Thyroid gland (tissue), 4 donors: ENCODE measurements at regions not wholly inside any gene's neighbourhood (a gene's known extent, or its start where the extent isn't known, plus 50 kb on each side); places are given as distances from the start of the nearest gene placed in this dataset.
A peak's percentile ranks its signal among the peaks of the same experiment; 100 is the strongest.

ENCODE experiments used
- DNase-seq, 2 donors: peaks; one replicate each; pipeline ENCODE4 v3.0.0-alpha.2; 2019
- H3K27ac ChIP-seq, 3 donors: fragments of 200-600 bp; sonication (generic); 1 replicate in 2 of 3; 2 replicates in 1 of 3; pipeline ENCODE4 v1.5.1; 2016 to 2019; ENCODE audit warnings: mild to moderate bottlenecking in 1 of 3, moderate library complexity in 1 of 3
- H3K27me3 ChIP-seq: fragments of 200-600 bp; sonication (generic); one replicate; pipeline ENCODE4 v1.5.1; 2019
- H3K36me3 ChIP-seq, 2 donors: fragments of 200-600 bp; sonication (generic); one replicate each; pipeline ENCODE4 v1.5.1; 2016 to 2019
- H3K4me1 ChIP-seq, 2 donors: fragments of 200-600 bp; sonication (generic); one replicate each; pipeline ENCODE4 v1.5.1; 2017 to 2019
- H3K4me3 ChIP-seq, 3 donors: fragments of 200-600 bp; sonication (generic); replicated peaks in 1 of 3; 1 replicate in 2 of 3; 2 replicates in 1 of 3; pipeline ENCODE4 v1.5.1; 2016; ENCODE audit warnings: mild to moderate bottlenecking in 1 of 3
- H3K9me3 ChIP-seq: fragments of 200-600 bp; sonication (generic); one replicate; pipeline ENCODE4 v1.5.1; 2017
- POLR2A ChIP-seq, 2 donors: fragments of 450-650 bp; IDR thresholded peaks; one replicate each; pipeline ENCODE4 v1.6.1; 2017; ENCODE audit warnings: antibody characterized with exemption in 2 of 2, mild to moderate bottlenecking in 2 of 2, moderate library complexity in 1 of 2
- WGBS, 2 donors: methylation state at CpG; one replicate each; pipeline ENCODE4 v1.1.5; 2017; 5-methylcytosine and 5-hydroxymethylcytosine counted together
- intact Hi-C: fragments of 100-400 bp; cut with DNase I; formaldehyde crosslinking; loops from one replicate; pipeline ENCODE4 v1.15.1; 2023
- TF ChIP-seq, protein P1 (sequence below), 6 experiments: fragments of 200-600 bp in 3 of 6; fragments of 450-650 bp in 3 of 6; sonication (generic) in 3 of 6; IDR thresholded peaks; one replicate each; pipeline ENCODE4 v1.5.1; 2016 to 2019; ENCODE audit warnings: antibody characterized with exemption in 6 of 6, mild to moderate bottlenecking in 2 of 6, inconsistent platforms in 1 of 6, moderate library complexity in 1 of 6

DNA sequence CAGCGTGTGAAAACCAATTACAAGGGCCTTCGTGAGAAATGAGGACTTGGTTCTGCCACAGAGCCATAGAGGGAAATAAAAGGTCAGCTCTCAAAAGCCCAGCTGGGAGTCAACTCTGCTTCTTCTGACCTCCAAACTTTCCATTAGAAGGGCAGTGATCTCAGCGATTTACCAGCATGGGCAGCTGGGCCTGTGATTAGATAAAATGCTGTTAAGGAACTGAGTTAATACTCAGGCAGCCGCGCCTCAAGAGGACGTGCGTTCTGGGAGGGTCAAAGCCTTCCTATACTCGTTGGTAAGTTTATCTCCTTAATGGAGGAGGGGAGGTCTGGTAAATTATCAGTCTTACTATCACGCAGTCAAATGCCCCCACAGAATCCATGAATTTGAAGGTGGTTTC lies 480.2 kb upstream of the ERCC4 start:
- no peak for TF ChIP-seq POLR2A (IDR thresholded peaks at IDR 0.05)
- TF ChIP-seq, protein P1, sequence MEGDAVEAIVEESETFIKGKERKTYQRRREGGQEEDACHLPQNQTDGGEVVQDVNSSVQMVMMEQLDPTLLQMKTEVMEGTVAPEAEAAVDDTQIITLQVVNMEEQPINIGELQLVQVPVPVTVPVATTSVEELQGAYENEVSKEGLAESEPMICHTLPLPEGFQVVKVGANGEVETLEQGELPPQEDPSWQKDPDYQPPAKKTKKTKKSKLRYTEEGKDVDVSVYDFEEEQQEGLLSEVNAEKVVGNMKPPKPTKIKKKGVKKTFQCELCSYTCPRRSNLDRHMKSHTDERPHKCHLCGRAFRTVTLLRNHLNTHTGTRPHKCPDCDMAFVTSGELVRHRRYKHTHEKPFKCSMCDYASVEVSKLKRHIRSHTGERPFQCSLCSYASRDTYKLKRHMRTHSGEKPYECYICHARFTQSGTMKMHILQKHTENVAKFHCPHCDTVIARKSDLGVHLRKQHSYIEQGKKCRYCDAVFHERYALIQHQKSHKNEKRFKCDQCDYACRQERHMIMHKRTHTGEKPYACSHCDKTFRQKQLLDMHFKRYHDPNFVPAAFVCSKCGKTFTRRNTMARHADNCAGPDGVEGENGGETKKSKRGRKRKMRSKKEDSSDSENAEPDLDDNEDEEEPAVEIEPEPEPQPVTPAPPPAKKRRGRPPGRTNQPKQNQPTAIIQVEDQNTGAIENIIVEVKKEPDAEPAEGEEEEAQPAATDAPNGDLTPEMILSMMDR (IDR thresholded peaks at IDR 0.05), result no peak
- H3K9me3 ChIP-seq, result no peaks in the 10 kb centered on the region
- no peaks in the 10 kb centered on the region for H3K36me3 ChIP-seq
- no peak for DNase-seq
- no peaks in the 10 kb centered on the region for H3K27me3 ChIP-seq
- H3K27ac ChIP-seq, result no peak overlapping the region
- no peaks in the 10 kb centered on the region for H3K4me1 ChIP-seq
- 70% methylated on average over 9 of the region's 9 CpGs for WGBS, 2 donors
- intact Hi-C loops, result no loop called here
- no peak overlapping the region for H3K4me3 ChIP-seq

DNA sequence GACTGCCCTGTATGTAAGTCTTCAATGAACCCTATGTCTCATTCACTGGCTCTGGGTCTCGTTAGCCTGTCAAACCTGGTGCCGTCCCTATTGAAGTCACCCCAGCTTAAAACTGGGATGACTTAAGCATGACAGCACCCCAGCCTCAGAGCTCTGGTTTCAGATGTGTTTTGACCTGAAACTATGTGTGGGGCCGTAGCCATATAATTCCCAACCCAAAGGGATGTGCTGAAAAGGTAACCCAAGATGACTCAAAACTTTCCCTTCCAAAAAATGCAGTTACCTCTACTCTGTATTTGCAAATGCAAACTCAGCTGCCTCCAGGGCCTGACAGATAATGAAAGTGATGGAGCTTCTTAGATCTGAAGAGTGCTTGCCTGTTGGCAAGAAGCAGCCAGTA lies 478.3 kb upstream of the ERCC4 start:
- WGBS, 2 donors, result 74 to 82% methylated on average over 3 of the region's 3 CpGs
- Histone ChIP-seq H3K27ac (no peak overlapping the region), H3K27me3 (no peaks in the 10 kb centered on the region)

DNA sequence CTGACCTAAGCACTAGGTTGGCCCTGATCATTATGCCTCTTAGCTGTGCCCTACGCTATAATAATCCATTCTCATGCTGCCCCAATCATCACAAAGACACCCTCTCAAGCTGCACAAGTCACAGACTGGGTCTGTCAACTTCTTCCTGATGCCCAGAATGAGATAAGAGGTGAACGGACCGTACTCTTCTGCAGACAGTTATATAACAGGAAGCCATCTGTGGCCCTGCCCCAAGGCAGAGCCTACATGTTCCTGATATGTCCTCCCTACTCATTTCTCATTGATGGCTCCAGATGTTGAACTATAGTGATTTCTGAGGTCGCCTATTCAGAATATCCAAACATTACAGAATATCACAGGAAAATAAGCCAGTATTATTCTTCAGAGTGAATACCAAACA lies 471.6 kb upstream of the ERCC4 start:
- Histone ChIP-seq H3K27ac (no peak overlapping the region), H3K9me3 (no peaks in the 10 kb centered on the region), H3K4me3 (no peak overlapping the region), H3K36me3 (no peaks in the 10 kb centered on the region), H3K27me3 (no peaks in the 10 kb centered on the region), H3K4me1 (no peaks in the 10 kb centered on the region)
- 58 to 66% methylated on average over 4 of the region's 4 CpGs for WGBS, 2 donors
- intact Hi-C loops, result no loop called here
- no peak for DNase-seq
- TF ChIP-seq, protein P1 (IDR thresholded peaks at IDR 0.05), result no peak
- TF ChIP-seq POLR2A (IDR thresholded peaks at IDR 0.05), result no peak

More for the DNA sequence above, 478.3 kb upstream of the ERCC4 start:
- TF ChIP-seq POLR2A (IDR thresholded peaks at IDR 0.05), result no peak
- TF ChIP-seq, protein P1 (IDR thresholded peaks at IDR 0.05), result no peak
- Histone ChIP-seq H3K36me3 (no peaks in the 10 kb centered on the region), H3K9me3 (no peaks in the 10 kb centered on the region), H3K4me1 (no peaks in the 10 kb centered on the region), H3K4me3 (no peak overlapping the region)
- intact Hi-C loops, result no loop called here
- DNase-seq, result no peak

DNA sequence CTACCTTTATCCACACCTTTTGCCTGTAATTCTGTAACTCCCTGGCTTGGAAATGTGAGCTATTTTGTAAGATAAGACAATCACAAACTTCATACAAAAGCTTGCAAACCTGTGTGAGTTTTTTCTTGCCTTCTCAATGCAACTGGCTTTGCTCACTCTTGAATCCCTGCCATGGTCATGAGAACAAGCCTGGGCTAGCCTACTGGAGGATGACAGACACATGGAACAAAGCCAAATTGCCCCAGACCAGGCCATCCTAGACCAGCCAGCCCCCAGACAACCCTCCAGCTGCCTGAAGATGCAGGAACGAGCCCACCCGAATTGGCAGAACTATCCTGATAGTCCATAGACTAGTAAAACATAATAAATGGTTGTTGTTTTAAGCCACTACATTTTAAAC lies 466.6 kb upstream of the ERCC4 start:
- 39 to 54% methylated on average over 2 of the region's 2 CpGs for WGBS, 2 donors
- DNase-seq, result peak; percentile 15 to 54
- no peaks in the 10 kb centered on the region for H3K27me3 ChIP-seq
- H3K4me1 ChIP-seq, result no peaks in the 10 kb centered on the region
- intact Hi-C loops, result no loop called here
- H3K36me3 ChIP-seq, result no peaks in the 10 kb centered on the region
- no peak overlapping the region for H3K4me3 ChIP-seq
- no peak overlapping the region for H3K27ac ChIP-seq
- TF ChIP-seq POLR2A (IDR thresholded peaks at IDR 0.05), result no peak
- TF ChIP-seq, protein P1 (IDR thresholded peaks at IDR 0.05), result no peak
- no peaks in the 10 kb centered on the region for H3K9me3 ChIP-seq

DNA sequence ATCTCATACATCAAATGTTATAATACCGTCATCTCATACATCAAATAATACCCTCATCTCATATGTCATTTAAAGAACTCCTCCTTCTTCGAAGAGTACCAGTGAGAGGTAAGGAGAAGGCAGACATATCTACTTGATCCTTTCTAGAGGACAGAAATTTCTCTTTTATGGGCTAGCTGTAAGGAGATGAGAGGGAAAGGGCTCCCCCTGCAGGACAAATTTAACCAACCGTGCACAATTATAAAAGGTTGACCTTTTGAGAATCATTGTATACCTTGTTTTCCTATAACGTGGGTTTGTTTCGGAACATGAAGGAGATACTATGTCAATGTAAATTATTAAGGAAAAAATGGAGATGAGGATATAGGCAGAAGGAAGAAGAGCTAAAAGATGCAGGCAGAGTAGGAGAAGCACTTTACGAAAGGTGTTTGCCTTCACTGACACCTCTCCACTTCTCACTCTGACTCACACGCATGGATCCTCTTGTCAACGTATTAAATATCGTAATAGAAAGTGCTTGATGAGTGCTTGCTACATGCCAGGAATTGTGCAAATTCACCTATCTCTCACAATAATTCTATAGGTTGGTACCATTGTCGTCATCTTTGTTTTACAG lies 465.9 kb upstream of the ERCC4 start:
- no peaks in the 10 kb centered on the region for H3K4me1 ChIP-seq
- no peak overlapping the region for H3K4me3 ChIP-seq
- intact Hi-C loops, result no loop called here
- TF ChIP-seq, protein P1 (IDR thresholded peaks at IDR 0.05), result peak in 4 of 6 experiments; percentile 24 to 33 (median 28)
- no peak for TF ChIP-seq POLR2A (IDR thresholded peaks at IDR 0.05)
- DNase-seq, result peak; percentile 9 to 19
- WGBS, 2 donors, result 61 to 64% methylated on average over 10 of the region's 10 CpGs
- no peak overlapping the region for H3K27ac ChIP-seq
- H3K27me3 ChIP-seq, result no peaks in the 10 kb centered on the region
- no peaks in the 10 kb centered on the region for H3K9me3 ChIP-seq
- H3K36me3 ChIP-seq, result no peaks in the 10 kb centered on the region
